Activated CD4-positive, alpha-beta memory T cell treated with anti-CD3 and anti-CD28 coated beads for 36 hours (primary cell): ENCODE measurements at regions not wholly inside any gene's neighbourhood (a gene's known extent, or its start where the extent isn't known, plus 50 kb on each side); places are given as distances from the start of the nearest gene placed in this dataset.

Experiments
- CTCF ChIA-PET: fragments of 350-600 bp; sonication (Branson Sonifier 250); formaldehyde crosslinking; loops from one replicate; lab custom pipeline; 2021; ENCODE audit warnings: antibody characterized with exemption, inconsistent platforms; lab: Charles Lee
- POLR2A ChIA-PET: fragments of 350-600 bp; sonication (Branson Sonifier 250); formaldehyde crosslinking; loops from one replicate; lab custom pipeline; 2021; ENCODE audit warnings: antibody characterized with exemption; lab: Charles Lee
- DNase-seq: peaks from one replicate; pipeline ENCODE4 v3.0.0-alpha.2; 2020
- H3K27ac Mint-ChIP-seq: one replicate; pipeline ENCODE4 v1.8.0; 2021; ENCODE audit warnings: mixed read lengths
- H3K27me3 Mint-ChIP-seq: one replicate; pipeline ENCODE4 v1.8.0; 2021; ENCODE audit warnings: mixed read lengths
- H3K36me3 Mint-ChIP-seq: one replicate; pipeline ENCODE4 v1.8.0; 2021; ENCODE audit warnings: mixed read lengths
- H3K4me1 Mint-ChIP-seq: one replicate; pipeline ENCODE4 v1.8.0; 2021; ENCODE audit warnings: low read depth, mixed read lengths
- H3K4me3 Mint-ChIP-seq: one replicate; pipeline ENCODE4 v1.8.0; 2021; ENCODE audit warnings: mild to moderate bottlenecking, mixed read lengths
- H3K9me3 Mint-ChIP-seq: one replicate; pipeline ENCODE4 v1.8.0; 2021; ENCODE audit warnings: mixed read lengths
- intact Hi-C: fragments of 100-400 bp; cut with micrococcal nuclease; formaldehyde crosslinking; loops from one replicate; pipeline ENCODE4 v1.15.1; 2023

DNA sequence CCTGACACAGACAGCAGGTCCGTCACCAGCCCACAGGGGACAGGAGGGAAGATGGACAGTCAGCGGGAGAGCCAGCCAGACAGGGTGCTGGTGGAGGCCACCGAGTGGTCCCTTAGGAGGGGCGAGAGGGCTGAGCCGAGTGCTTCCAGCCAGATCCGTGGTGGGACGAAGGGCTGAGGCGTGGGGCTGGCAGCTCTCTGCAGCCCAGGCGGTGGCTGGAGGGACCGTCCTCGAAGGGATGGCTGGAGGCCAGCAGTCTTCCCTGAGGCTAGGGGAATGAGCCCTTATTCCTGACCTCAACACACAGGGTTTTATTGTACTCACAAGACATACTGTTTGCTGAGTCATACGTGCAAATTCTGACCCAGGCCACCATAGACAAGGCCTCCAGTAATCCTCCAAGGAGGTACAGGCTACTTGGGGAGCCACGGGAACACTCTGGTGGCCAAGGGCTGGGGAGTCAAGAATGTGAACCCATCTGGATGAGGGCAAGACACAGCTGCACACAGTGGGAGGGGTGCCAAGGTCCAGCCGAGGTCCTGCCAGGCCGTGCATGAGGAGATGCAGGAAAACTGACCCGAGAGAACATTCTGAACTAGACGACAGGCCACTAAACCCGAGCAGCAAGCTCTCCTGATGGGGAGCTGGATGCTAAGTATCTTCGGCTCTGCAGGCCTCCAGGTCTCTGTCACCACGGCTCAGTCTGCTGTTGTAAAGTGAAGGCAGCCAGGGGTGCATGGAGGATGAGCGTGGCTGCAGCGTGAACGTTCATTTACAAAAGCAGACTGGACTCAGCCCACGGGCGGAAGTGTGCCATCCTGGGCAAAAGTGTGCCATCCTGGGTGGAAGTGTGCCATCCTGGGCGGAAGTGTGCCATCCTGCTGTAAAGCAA, 242.5 kb downstream of the TTLL2 start:
- no peaks in the 10 kb centered on the region for H3K27me3 Mint-ChIP-seq
- DNase-seq: no peak
- H3K9me3 Mint-ChIP-seq: no peaks in the 10 kb centered on the region
- no peak overlapping the region for H3K4me3 Mint-ChIP-seq
- ChIA-PET POLR2A (interaction anchor here (1.2 kb wide), 1 partner anchor 11 kb away, joined by 3 read pairs; no protein-coding TSS in a partner anchor), CTCF (no interaction called here)
- H3K36me3 Mint-ChIP-seq: no peaks in the 10 kb centered on the region
- no peak overlapping the region for H3K27ac Mint-ChIP-seq
- intact Hi-C loops: no loop called here
- H3K4me1 Mint-ChIP-seq: no peaks in the 10 kb centered on the region

DNA sequence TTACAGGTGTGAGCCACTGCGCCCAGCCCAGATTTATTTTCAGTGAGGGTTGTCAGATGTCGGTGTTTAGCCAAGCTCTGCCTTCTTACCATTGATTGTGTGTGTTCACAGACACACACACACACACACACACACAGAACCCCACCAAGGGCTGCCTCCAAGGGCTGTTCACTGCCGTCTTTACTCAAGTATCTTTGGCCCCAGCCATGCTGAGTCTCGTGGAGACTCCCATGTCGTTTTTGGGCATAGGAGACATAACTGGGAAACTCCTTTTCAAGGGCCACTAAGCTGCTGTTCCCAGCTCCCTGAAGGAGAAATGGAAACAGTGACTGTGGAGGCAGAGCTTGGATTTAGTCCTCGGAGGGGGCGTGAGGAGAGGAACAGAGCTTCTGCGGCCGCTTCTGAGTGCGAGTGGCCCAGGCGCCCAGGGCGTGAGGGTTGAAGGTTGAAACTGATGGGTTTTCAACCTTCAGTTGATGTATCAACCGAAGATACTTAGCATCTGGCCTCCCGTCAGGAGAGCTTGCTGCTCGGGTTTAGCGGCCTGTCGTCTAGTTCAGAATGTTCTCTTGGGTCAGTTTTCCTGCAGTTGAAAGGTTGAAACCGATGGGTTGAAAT, 243.6 kb downstream of the TTLL2 start:
- no peak overlapping the region for H3K4me3 Mint-ChIP-seq
- H3K36me3 Mint-ChIP-seq: no peaks in the 10 kb centered on the region
- ChIA-PET CTCF (no interaction called here), POLR2A (interaction anchor here (1.2 kb wide), 1 partner anchor 10 kb away, joined by 3 read pairs; no protein-coding TSS in a partner anchor)
- H3K27ac Mint-ChIP-seq: no peak overlapping the region
- no peaks in the 10 kb centered on the region for H3K27me3 Mint-ChIP-seq
- DNase-seq: no peak
- no peaks in the 10 kb centered on the region for H3K9me3 Mint-ChIP-seq
- no peaks in the 10 kb centered on the region for H3K4me1 Mint-ChIP-seq
- intact Hi-C loops: no loop called here

DNA sequence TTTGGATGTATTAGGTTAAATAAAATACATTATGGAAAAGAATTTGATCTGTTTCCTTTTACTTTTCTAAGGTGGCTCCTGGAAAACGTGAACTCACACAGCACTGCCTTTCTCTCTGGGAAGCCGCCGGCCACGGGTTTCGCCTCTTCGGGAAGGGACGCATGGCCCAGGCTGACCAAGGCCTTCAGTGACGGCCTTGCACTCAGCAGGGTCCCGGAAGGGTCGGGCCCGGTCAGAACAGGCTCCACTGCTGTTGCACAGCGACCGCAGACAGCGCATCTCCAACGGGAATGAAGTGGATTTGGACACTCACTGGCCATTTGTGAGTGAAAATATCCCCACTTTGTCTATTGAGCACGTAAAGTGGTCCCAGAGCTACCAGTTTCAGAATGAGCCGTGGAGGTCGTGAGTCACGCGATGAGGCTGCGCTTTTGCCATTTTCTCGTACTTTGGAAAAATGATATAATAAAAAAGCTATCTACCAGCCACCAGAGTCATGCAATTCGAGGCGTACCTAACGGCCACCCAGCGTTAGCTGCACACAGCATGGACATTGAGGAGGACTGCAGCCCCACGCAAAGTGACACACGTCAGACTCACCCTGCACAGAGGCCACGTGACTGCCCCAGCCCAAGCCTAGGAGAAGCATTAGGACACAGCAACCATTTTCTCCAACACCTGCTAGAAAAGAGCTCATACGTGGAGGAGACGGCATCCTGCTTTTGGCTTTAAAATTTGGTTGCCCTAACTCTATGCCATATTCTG, 244.3 kb downstream of the TTLL2 start:
- DNase-seq: no peak
- Mint-ChIP-seq H3K27ac (no peak overlapping the region), H3K4me3 (no peak overlapping the region), H3K4me1 (no peaks in the 10 kb centered on the region), H3K36me3 (no peaks in the 10 kb centered on the region), H3K27me3 (no peaks in the 10 kb centered on the region), H3K9me3 (no peaks in the 10 kb centered on the region)
- ChIA-PET POLR2A (no interaction called here), CTCF (no interaction called here)
- intact Hi-C loops: no loop called here

DNA sequence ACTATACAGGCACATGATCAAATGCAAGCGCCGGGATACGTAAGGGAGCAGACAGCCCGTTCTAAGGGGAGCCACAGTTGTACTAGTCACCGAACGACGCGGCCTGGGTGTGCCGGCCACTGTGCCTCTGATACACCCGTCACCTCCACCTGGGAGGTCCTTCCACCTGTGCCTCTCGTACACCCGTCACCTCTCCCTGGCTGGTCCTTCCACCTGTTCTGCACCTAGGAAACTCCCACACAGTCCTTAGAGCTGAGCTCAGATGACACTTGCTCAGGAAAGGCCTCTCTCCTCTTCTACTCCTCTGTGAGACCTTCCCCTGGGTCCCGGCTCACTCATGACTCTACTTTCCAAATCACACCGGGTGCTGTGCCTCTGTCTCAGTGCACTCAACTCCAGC, 245.0 kb downstream of the TTLL2 start:
- ChIA-PET CTCF (no interaction called here), POLR2A (no interaction called here)
- Mint-ChIP-seq H3K36me3 (no peaks in the 10 kb centered on the region), H3K9me3 (no peaks in the 10 kb centered on the region), H3K4me1 (no peaks in the 10 kb centered on the region), H3K27me3 (no peaks in the 10 kb centered on the region), H3K4me3 (no peak overlapping the region), H3K27ac (no peak overlapping the region)
- intact Hi-C loops: no loop called here
- DNase-seq: no peak

DNA sequence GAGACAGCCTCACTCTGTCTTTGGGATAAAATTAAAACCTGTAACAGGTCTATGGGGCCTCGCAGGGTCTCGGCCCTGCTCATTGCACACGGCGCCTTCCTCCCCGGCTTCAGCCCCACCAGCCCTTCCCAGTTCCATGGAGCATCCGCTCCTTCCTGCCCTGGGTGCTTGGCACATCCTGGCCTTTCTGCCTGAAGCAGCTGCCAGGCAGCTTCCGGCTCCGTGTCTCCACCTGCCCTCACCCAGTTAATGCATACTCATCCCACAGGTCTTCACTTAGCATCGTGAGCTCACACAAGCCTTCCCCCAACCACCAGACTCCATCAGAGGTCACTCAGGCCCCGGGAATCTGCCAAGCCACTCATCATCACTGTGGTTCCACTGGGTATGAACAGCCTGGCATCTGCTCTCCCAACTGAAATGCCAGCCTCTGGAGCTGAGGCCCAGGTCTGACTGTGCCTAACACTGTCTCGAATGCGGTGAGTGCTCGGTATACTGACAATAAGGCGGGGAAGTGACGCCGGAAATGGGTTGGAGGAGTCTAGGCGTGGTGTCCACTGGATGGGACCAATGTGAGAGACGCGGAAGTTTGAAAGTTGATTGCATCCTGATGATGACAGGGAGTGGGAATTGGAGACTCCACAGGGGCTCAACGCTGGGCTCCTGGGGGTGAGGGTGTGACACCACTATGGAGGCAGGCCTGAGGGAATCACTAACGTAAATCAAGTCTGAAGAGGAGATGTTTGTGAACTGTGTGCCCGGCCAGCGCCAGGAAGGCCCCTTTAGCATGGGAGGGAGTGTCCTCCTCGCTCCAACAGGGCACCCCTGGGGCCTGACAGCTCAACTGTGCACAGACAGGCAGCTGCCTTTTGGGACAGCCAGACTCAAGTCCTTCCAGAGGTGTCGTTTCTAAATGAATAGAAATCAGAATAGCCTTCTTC, 245.8 kb downstream of the TTLL2 start:
- Mint-ChIP-seq H3K36me3 (no peaks in the 10 kb centered on the region), H3K4me3 (no peak overlapping the region), H3K27ac (no peak overlapping the region), H3K4me1 (no peaks in the 10 kb centered on the region), H3K27me3 (no peaks in the 10 kb centered on the region), H3K9me3 (no peaks in the 10 kb centered on the region)
- DNase-seq: no peak
- POLR2A ChIA-PET: no interaction called here
- intact Hi-C loops: no loop called here
- CTCF ChIA-PET: interaction anchor here (0.6 kb wide), 1 partner anchor 45 kb away, joined by 3 read pairs; no protein-coding TSS in a partner anchor

DNA sequence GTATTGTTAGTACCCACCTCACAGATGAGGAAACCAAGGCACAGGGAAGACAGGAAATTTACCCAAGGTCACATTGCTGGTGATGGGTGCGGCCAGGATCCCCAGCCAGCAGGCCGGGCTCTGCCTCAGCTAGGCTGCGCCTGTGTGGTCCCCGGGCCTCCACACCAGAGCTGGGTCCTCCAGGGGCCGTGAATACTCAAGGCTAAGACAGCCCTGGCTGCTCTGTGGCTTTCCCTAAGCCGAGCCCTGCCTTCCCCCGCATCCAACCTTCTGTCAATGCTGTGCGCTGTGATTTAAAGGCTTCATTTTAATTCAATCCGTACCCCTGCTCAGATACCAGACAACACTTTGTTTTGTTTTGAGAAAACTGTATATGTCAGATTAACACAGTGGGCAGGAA, 246.7 kb downstream of the TTLL2 start:
- ChIA-PET CTCF (no interaction called here), POLR2A (no interaction called here)
- Mint-ChIP-seq H3K9me3 (no peaks in the 10 kb centered on the region), H3K27ac (no peak overlapping the region), H3K4me3 (no peak overlapping the region), H3K4me1 (no peaks in the 10 kb centered on the region), H3K36me3 (no peaks in the 10 kb centered on the region), H3K27me3 (peaks cover 2% of the 10 kb centered on the region)
- DNase-seq: no peak
- intact Hi-C loops: no loop called here

DNA sequence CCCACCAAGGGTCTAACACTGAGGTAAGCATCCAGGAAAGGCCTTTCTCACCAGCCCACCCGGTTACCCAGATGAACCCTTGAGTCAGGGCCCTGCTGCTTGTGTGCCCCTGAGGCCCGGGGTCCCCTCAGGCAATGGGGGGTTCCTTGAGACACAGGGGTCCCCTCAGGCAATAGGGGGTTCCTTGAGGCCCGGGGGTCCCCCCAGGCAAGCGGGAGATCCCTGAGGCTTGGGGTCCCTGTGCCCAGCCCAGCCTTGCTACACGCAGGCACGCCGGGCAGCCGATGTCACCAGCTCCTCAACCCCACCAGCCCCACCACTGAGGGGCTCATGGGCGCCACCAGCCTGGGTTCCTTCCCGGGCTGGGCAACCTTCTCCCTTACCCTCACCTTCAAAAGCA, 247.2 kb downstream of the TTLL2 start:
- H3K4me1 Mint-ChIP-seq: no peaks in the 10 kb centered on the region
- no peaks in the 10 kb centered on the region for H3K36me3 Mint-ChIP-seq
- POLR2A ChIA-PET: no interaction called here
- H3K4me3 Mint-ChIP-seq: no peak overlapping the region
- no peak overlapping the region for H3K27ac Mint-ChIP-seq
- intact Hi-C loops: no loop called here
- CTCF ChIA-PET: no interaction called here
- peaks cover 2% of the 10 kb centered on the region for H3K27me3 Mint-ChIP-seq
- no peak for DNase-seq
- H3K9me3 Mint-ChIP-seq: no peaks in the 10 kb centered on the region

DNA sequence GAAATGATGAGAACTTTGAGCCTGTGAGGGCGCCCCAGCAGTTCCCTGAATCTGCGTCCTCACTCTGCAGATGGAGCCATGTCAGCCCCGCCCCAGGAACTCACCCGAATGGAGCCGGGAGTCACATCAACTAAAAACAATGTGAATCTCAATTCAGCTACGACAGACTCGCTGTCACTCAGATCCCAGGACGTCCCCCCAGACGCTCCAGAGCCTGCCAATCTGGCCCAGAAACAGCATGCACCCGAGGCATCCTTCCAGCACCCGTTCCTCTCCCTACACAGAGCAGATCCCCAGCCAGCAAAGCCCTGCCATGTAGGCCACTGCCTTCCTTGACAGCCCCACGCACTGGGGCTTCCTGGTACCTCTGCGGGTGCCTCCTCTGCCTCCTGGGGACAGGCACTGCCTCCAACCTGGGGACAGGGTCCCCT, 248.0 kb downstream of the TTLL2 start:
- peaks cover 4% of the 10 kb centered on the region for H3K27me3 Mint-ChIP-seq
- H3K4me3 Mint-ChIP-seq: no peak overlapping the region
- ChIA-PET POLR2A (no interaction called here), CTCF (no interaction called here)
- intact Hi-C loops: no loop called here
- no peak for DNase-seq
- H3K4me1 Mint-ChIP-seq: no peaks in the 10 kb centered on the region
- H3K36me3 Mint-ChIP-seq: no peaks in the 10 kb centered on the region
- H3K9me3 Mint-ChIP-seq: no peaks in the 10 kb centered on the region
- no peak overlapping the region for H3K27ac Mint-ChIP-seq

DNA sequence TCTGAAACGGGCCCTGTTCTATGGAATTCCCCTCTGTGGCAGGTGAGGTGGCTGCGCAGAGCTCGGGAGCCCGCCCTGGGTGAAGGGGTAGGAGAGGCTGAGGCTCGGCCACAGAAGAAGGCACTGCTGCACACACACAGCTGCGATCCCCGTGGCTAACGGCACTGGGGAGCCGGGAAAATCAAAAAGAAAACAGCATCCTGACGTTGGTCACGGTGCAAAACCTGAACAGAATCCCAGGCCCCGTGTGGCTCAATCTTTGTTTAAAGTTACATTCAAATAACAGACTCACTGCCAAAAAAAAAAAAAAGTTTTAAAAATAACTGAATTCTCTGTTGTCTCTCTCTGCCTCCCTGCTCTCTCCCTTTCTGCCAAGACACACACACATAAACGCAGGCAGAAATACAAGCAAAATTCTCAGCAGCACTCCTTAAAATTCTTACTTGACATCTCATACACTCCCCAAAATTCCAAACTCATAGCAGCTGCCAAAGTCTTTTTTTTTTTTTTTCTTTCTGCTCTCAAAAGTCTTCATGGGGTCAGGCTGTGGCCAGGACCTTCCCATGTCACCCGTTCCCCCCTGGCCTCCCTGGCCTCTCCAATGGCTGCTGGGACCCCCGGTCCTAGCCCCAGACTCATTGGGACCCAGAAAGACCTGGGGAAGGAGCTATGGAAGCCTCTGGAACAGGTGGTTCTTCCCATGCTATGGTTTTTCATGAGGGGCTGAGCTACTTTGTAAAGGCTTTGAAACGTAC, 248.8 kb downstream of the TTLL2 start:
- CTCF ChIA-PET: no interaction called here
- POLR2A ChIA-PET: no interaction called here

DNA sequence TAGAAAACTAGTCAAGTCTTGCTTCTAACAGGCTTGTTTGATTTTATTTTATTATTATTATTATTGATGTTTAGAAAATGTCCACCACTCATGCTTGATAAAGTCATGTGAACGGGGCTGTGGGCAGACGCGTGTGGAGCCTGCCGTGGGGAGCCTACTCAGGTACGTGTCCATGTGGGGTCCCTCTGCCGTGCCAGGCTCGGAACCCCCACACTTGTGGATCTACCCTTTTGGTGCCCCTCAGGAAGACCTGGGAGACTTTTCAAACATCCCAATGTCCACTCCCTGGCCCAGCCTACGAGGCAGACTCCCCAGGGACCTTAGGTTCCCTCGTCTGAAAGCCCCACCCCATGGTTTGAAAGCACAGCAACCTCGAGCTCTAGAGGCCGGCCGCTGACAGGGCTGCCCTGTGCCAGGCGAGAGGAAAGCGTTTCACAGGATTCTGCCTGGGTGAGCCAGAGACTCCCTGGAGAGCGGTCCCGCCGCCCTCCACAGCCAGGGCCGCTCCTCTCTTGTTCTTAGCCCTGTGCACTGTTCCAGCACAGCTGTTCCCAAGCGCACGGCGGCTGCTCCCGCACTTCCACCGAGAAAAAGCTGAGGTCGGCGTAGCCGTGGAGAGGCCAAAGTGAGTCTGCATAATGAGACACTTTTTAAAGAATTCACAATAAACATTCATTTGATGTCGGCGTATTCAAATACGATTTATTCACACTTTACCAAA, 249.7 kb downstream of the TTLL2 start:
- DNase-seq: no peak
- no peak overlapping the region for H3K27ac Mint-ChIP-seq
- intact Hi-C loops: no loop called here
- no peaks in the 10 kb centered on the region for H3K4me1 Mint-ChIP-seq
- POLR2A ChIA-PET: no interaction called here
- no peaks in the 10 kb centered on the region for H3K36me3 Mint-ChIP-seq
- CTCF ChIA-PET: no interaction called here
- no peak overlapping the region for H3K4me3 Mint-ChIP-seq
- peaks cover 8% of the 10 kb centered on the region for H3K27me3 Mint-ChIP-seq
- no peaks in the 10 kb centered on the region for H3K9me3 Mint-ChIP-seq

More for the DNA sequence above, 248.8 kb downstream of the TTLL2 start:
- Mint-ChIP-seq H3K9me3 (no peaks in the 10 kb centered on the region), H3K4me3 (no peak overlapping the region), H3K4me1 (no peaks in the 10 kb centered on the region), H3K27me3 (peaks cover 4% of the 10 kb centered on the region), H3K36me3 (no peaks in the 10 kb centered on the region), H3K27ac (no peak overlapping the region)
- intact Hi-C loops: no loop called here
- no peak for DNase-seq
